H1 (cell line): ENCODE measurements at regions not wholly inside any gene's neighbourhood (a gene's known extent, or its start where the extent isn't known, plus 50 kb on each side); places are given as distances from the start of the nearest gene placed in this dataset.

ENCODE experiments used
- CTCF ChIA-PET: fragments of 300-600 bp; sonication (Branson Sonifier 250); formaldehyde crosslinking; loops from one replicate; lab custom pipeline; 2021; ENCODE audit not compliant: partially characterized antibody; lab: Charles Lee
- POLR2A ChIA-PET: fragments of 300-600 bp; sonication (Branson Sonifier 250); formaldehyde crosslinking; loops from one replicate; lab custom pipeline; 2021; ENCODE audit warnings: inconsistent platforms; ENCODE audit not compliant: partially characterized antibody; lab: Charles Lee
- DNase-seq, 2 experiments: peaks; one replicate each; pipeline versions ENCODE4 v3.0.0 to v3.0.0-alpha.2; 2010 to 2022; ENCODE audit warnings: low spot score in 2 of 2, low read depth in 1 of 2, mixed read lengths in 1 of 2
- FAIRE-seq: peaks from 2 replicates; lab custom pipeline; 2011; peaks lifted over from hg19 to GRCh38; lab: Jason Lieb, UNC
- H2AFZ ChIP-seq: 2 replicates; pipeline ENCODE4 v1.8.1; 2012; ENCODE audit warnings: low read length, inconsistent platforms
- H2AK5ac ChIP-seq: 2 replicates; pipeline ENCODE4 v1.6.1; 2013; ENCODE audit warnings: low read depth, low read length
- H2BK120ac ChIP-seq: replicated peaks from 2 replicates; pipeline ENCODE3; 2013; ENCODE audit warnings: low read depth, low read length, inconsistent platforms
- H2BK12ac ChIP-seq: 2 replicates; pipeline ENCODE4 v1.6.1; 2013; ENCODE audit warnings: low read depth, low read length
- H2BK15ac ChIP-seq: 2 replicates; pipeline ENCODE4 v1.6.1; 2013; ENCODE audit warnings: low read length
- H2BK20ac ChIP-seq: 2 replicates; pipeline ENCODE4 v1.6.1; 2013; ENCODE audit warnings: low read length
- H2BK5ac ChIP-seq: 2 replicates; pipeline ENCODE4 v1.6.1; 2013; ENCODE audit warnings: low read depth, low read length
- H3K14ac ChIP-seq: 2 replicates; pipeline ENCODE4 v1.6.1; 2013; ENCODE audit warnings: inconsistent platforms; ENCODE audit not compliant: insufficient read length
- H3K18ac ChIP-seq: 2 replicates; pipeline ENCODE4 v1.6.1; 2013; ENCODE audit warnings: low read length; ENCODE audit errors: extremely low read depth
- H3K23ac ChIP-seq: 2 replicates; pipeline ENCODE4 v1.6.1; 2013; ENCODE audit warnings: inconsistent platforms; ENCODE audit not compliant: insufficient read length
- H3K23me2 ChIP-seq: 2 replicates; pipeline ENCODE4 v1.6.1; 2013; ENCODE audit warnings: low read depth, low read length
- H3K27ac ChIP-seq: 2 replicates; pipeline ENCODE4 v1.6.1; 2011; ENCODE audit warnings: low read depth, low read length, inconsistent platforms
- H3K27me3 ChIP-seq, 4 experiments: replicated peaks in 1 of 4; 1 replicate in 1 of 4; 2 replicates in 3 of 4; pipeline versions ENCODE4 v1.6.1 to v1.8.1; 2011 to 2013; ENCODE audit warnings: low read length in 3 of 4, mild to moderate bottlenecking in 3 of 4, inconsistent platforms in 2 of 4, mixed read lengths in 2 of 4, moderate library complexity in 1 of 4; ENCODE audit not compliant: control insufficient read depth in 3 of 4, insufficient read depth in 3 of 4; ENCODE audit errors: extremely low read depth in 1 of 4
- H3K36me3 ChIP-seq, 4 experiments: 2 replicates each; pipeline versions ENCODE4 v1.6.1 to v1.8.1; 2011 to 2013; ENCODE audit warnings: mild to moderate bottlenecking in 4 of 4, low read length in 3 of 4, moderate library complexity in 2 of 4, control low read depth in 1 of 4, inconsistent platforms in 1 of 4; ENCODE audit not compliant: insufficient read depth in 4 of 4, control insufficient read depth in 2 of 4
- H3K4ac ChIP-seq: replicated peaks from 2 replicates; pipeline ENCODE3; 2013; ENCODE audit warnings: low read length, low read depth, mixed read lengths, inconsistent platforms; ENCODE audit not compliant: insufficient read length
- H3K4me1 ChIP-seq, 4 experiments: replicated peaks in 1 of 4; 1 replicate in 1 of 4; 2 replicates in 3 of 4; pipeline versions ENCODE4 v1.6.1 to v1.8.1; 2011 to 2013; ENCODE audit warnings: low read length in 3 of 4, inconsistent platforms in 2 of 4, mixed read lengths in 1 of 4; ENCODE audit not compliant: insufficient read depth in 4 of 4, control insufficient read depth in 3 of 4
- H3K4me2 ChIP-seq, 2 experiments: 2 replicates each; pipeline versions ENCODE4 v1.6.1 to v1.8.1; 2011 to 2013; ENCODE audit warnings: low read depth in 2 of 2, low read length in 2 of 2, control low read depth in 1 of 2, inconsistent platforms in 1 of 2, mild to moderate bottlenecking in 1 of 2; ENCODE audit not compliant: insufficient read depth in 1 of 2
- H3K4me3 ChIP-seq, 4 experiments: fragments of 200-600, 300-600 bp in 1 of 4; sonication (generic), shearing (Covaris generic), sonication (Bioruptor Twin) in 1 of 4; 2 replicates each; pipeline versions ENCODE4 v1.5.1 to v1.8.1; 2011 to 2016; ENCODE audit warnings: low read length in 4 of 4, low read depth in 3 of 4, control low read depth in 2 of 4, inconsistent platforms in 2 of 4, mild to moderate bottlenecking in 2 of 4, mixed read lengths in 1 of 4, moderate library complexity in 1 of 4; ENCODE audit not compliant: insufficient read depth in 2 of 4; ENCODE audit errors: extremely low read depth in 1 of 4
- H3K56ac ChIP-seq: replicated peaks from 2 replicates; pipeline ENCODE3; 2013; ENCODE audit warnings: low read depth, mild to moderate bottlenecking, mixed read lengths, low read length, inconsistent platforms; ENCODE audit not compliant: insufficient read length
- H3K79me1 ChIP-seq: 2 replicates; pipeline ENCODE4 v1.6.1; 2013; ENCODE audit warnings: low read depth, low read length, control low read depth
- H3K79me2 ChIP-seq, 2 experiments: 2 replicates each; pipeline versions ENCODE4 v1.6.1 to v1.8.1; 2012 to 2013; ENCODE audit warnings: low read length in 2 of 2, mild to moderate bottlenecking in 2 of 2, inconsistent platforms in 1 of 2; ENCODE audit not compliant: insufficient read depth in 2 of 2, control insufficient read depth in 1 of 2
- H3K9ac ChIP-seq, 4 experiments: replicated peaks in 1 of 4; 1 replicate in 1 of 4; 2 replicates in 3 of 4; pipeline versions ENCODE4 v1.6.1 to v1.8.1; 2011 to 2013; ENCODE audit warnings: low read depth in 3 of 4, low read length in 3 of 4, control low read depth in 2 of 4, mild to moderate bottlenecking in 2 of 4, moderate library complexity in 2 of 4, inconsistent platforms in 1 of 4; ENCODE audit errors: extremely low read depth in 1 of 4
- H3K9me3 ChIP-seq, 2 experiments: 2 replicates each; pipeline versions ENCODE4 v1.6.1 to v1.8.1; 2012 to 2013; ENCODE audit warnings: mild to moderate bottlenecking in 2 of 2, moderate library complexity in 2 of 2, control low read depth in 1 of 2, inconsistent platforms in 1 of 2, low read depth in 1 of 2, low read length in 1 of 2, mixed read lengths in 1 of 2; ENCODE audit not compliant: insufficient read depth in 2 of 2
- H4K20me1 ChIP-seq, 2 experiments: replicated peaks in 1 of 2; 2 replicates each; pipeline versions ENCODE3 to v1.8.1; 2011 to 2013; ENCODE audit warnings: inconsistent platforms in 2 of 2, low read length in 2 of 2, mild to moderate bottlenecking in 1 of 2; ENCODE audit not compliant: insufficient read depth in 2 of 2, control insufficient read depth in 1 of 2
- H4K5ac ChIP-seq: 2 replicates; pipeline ENCODE4 v1.6.1; 2013; ENCODE audit warnings: low read length, low read depth, mixed read lengths, inconsistent platforms; ENCODE audit not compliant: insufficient read length
- H4K8ac ChIP-seq: 2 replicates; pipeline ENCODE4 v1.8.0; 2013; ENCODE audit warnings: mild to moderate bottlenecking, moderate library complexity, low read length, inconsistent platforms; ENCODE audit not compliant: insufficient read depth; ENCODE audit errors: extremely low read depth
- H4K91ac ChIP-seq: replicated peaks from 2 replicates; pipeline ENCODE3; 2013; ENCODE audit warnings: low read length, mixed read lengths, inconsistent platforms; ENCODE audit not compliant: insufficient read length
- TBP ChIP-seq: IDR thresholded peaks from 2 replicates; pipeline ENCODE4 v1.6.1; 2011; ENCODE audit warnings: low read depth, low read length, improper control_type of control experiment

- no peak overlapping the region for H3K18ac ChIP-seq
- H3K9me3 ChIP-seq, result no peaks in the 10 kb centered on the region
- H3K4me3 ChIP-seq, result no peak overlapping the region
- H2BK5ac ChIP-seq, result no peak overlapping the region
- no peak overlapping the region for H2AK5ac ChIP-seq
- no peak overlapping the region for H3K14ac ChIP-seq
- H4K8ac ChIP-seq, result no peak overlapping the region
- H4K20me1 ChIP-seq, result no peaks in the 10 kb centered on the region
- H3K27me3 ChIP-seq, result no peaks in the 10 kb centered on the region
- H4K91ac ChIP-seq, result no peak overlapping the region
- CTCF ChIA-PET, result interaction anchor here (0.7 to 1.1 kb wide), 2 partner anchors 9 to 57 kb away, joined by 3 read pairs; no protein-coding TSS in a partner anchor
- H2BK15ac ChIP-seq, result no peak overlapping the region
- no peak overlapping the region for H3K27ac ChIP-seq
- H3K23me2 ChIP-seq, result no peaks in the 10 kb centered on the region
- H2BK120ac ChIP-seq, result no peak overlapping the region
- no peak overlapping the region for H3K4ac ChIP-seq
- no peak overlapping the region for H2BK12ac ChIP-seq
- H3K4me2 ChIP-seq, result no peak overlapping the region
- no peaks in the 10 kb centered on the region for H3K79me2 ChIP-seq
- H3K36me3 ChIP-seq, result no peaks in the 10 kb centered on the region
- no peak overlapping the region for H3K9ac ChIP-seq
- H3K56ac ChIP-seq, result no peak overlapping the region
- no peak overlapping the region for H2BK20ac ChIP-seq
- DNase-seq, result no peak
- no peak overlapping the region for H2AFZ ChIP-seq
- no peaks in the 10 kb centered on the region for H3K4me1 ChIP-seq
- no peak overlapping the region for H4K5ac ChIP-seq
- POLR2A ChIA-PET, result no interaction called here
- no peaks in the 10 kb centered on the region for H3K79me1 ChIP-seq
- no peak for TF ChIP-seq TBP
- TF ChIP-seq, all 59 proteins: peak for 0
- H3K23ac ChIP-seq, result no peak overlapping the region
- FAIRE-seq, result no peak
Observed at GRCh38 chr18:27838225-27838624, 338.7 kb downstream of the CDH2 start.
